DND-41 (cell line): ENCODE measurements at regions not wholly inside any gene's neighbourhood (a gene's known extent, or its start where the extent isn't known, plus 50 kb on each side); places are given as distances from the start of the nearest gene placed in this dataset.

Experiments used
- CTCF ChIP-seq: IDR thresholded peaks from 2 replicates; pipeline ENCODE4 v1.5.1; 2012; ENCODE audit warnings: borderline replicate concordance, low read length, moderate library complexity, mild to moderate bottlenecking; ENCODE audit not compliant: poor library complexity, severe bottlenecking; ENCODE audit errors: extremely low read depth
- EZH2 ChIP-seq: IDR thresholded peaks from 3 replicates; pipeline ENCODE4 v1.6.1; 2012; ENCODE audit warnings: borderline replicate concordance, low read depth, mild to moderate bottlenecking, moderate library complexity, low read length, inconsistent platforms; ENCODE audit not compliant: severe bottlenecking

GRCh38 chr18:14964002-14964401 lies 216.0 kb downstream of the ANKRD30B start:
- no peak for TF ChIP-seq CTCF
- no peak for TF ChIP-seq EZH2
